NCI-H1105 treated with DMSO at 0.1 percent for 48 hours (cell line): ENCODE measurements at regions not wholly inside any gene's neighbourhood (a gene's known extent, or its start where the extent isn't known, plus 50 kb on each side); places are given as distances from the start of the nearest gene placed in this dataset.

Source experiments
- DNase-seq: peaks from one replicate; lab custom pipeline; 2025; lab: John Stamatoyannopoulos, UW

- no peak for DNase-seq
Measured at GRCh38 chr21:31500071-31500470, 156.0 kb upstream of the TIAM1 start.

- DNase-seq, result no peak
Measured at GRCh38 chr21:31498985-31499384, 154.9 kb upstream of the TIAM1 start.

- no peak for DNase-seq
Measured at GRCh38 chr21:31497914-31498313, 153.9 kb upstream of the TIAM1 start.

- no peak for DNase-seq
Measured at GRCh38 chr21:31493350-31493880, 149.4 kb upstream of the TIAM1 start.

GRCh38 chr21:31491617-31492016, 147.6 kb upstream of the TIAM1 start:
- DNase-seq, result no peak

- DNase-seq, result no peak
Measured at GRCh38 chr21:31490443-31490842, 146.4 kb upstream of the TIAM1 start.

- no peak for DNase-seq
Measured at GRCh38 chr21:31489726-31490125, 145.7 kb upstream of the TIAM1 start.

- no peak for DNase-seq
Measured at GRCh38 chr21:31489014-31489413, 145.0 kb upstream of the TIAM1 start.

GRCh38 chr21:31484219-31484618, 140.2 kb upstream of the TIAM1 start:
- no peak for DNase-seq

GRCh38 chr21:31483146-31483545, 139.1 kb upstream of the TIAM1 start:
- no peak for DNase-seq

- no peak for DNase-seq
Measured at GRCh38 chr21:31482460-31482859, 138.4 kb upstream of the TIAM1 start.

GRCh38 chr21:31480228-31480627, 136.2 kb upstream of the TIAM1 start:
- DNase-seq, result no peak

- no peak for DNase-seq
Measured at GRCh38 chr21:31479714-31480113, 135.7 kb upstream of the TIAM1 start.

GRCh38 chr21:31479222-31479621, 135.2 kb upstream of the TIAM1 start:
- no peak for DNase-seq

- no peak for DNase-seq
Measured at GRCh38 chr21:31476263-31477022, 132.4 kb upstream of the TIAM1 start.

GRCh38 chr21:31475223-31475622, 131.2 kb upstream of the TIAM1 start:
- DNase-seq, result no peak

- no peak for DNase-seq
Measured at GRCh38 chr21:31473685-31474345, 129.8 kb upstream of the TIAM1 start.

- DNase-seq, result no peak
Measured at GRCh38 chr21:31471865-31472264, 127.8 kb upstream of the TIAM1 start.

GRCh38 chr21:31470896-31471694, 127.0 kb upstream of the TIAM1 start:
- no peak for DNase-seq

GRCh38 chr21:31460980-31461379, 116.9 kb upstream of the TIAM1 start:
- no peak for DNase-seq

- no peak for DNase-seq
Measured at GRCh38 chr21:31459457-31459856, 115.4 kb upstream of the TIAM1 start.

GRCh38 chr21:31457675-31458074, 113.6 kb upstream of the TIAM1 start:
- no peak for DNase-seq

- no peak for DNase-seq
Measured at GRCh38 chr21:31456201-31456600, 112.1 kb upstream of the TIAM1 start.
